H9 (cell line): ENCODE measurements at regions not wholly inside any gene's neighbourhood (a gene's known extent, or its start where the extent isn't known, plus 50 kb on each side); places are given as distances from the start of the nearest gene placed in this dataset.

Source experiments
- DNase-seq: peaks from one replicate; pipeline ENCODE4 v3.0.0-alpha.2; 2017
- H2AFZ ChIP-seq: one replicate; pipeline ENCODE4 v1.6.1; 2013; ENCODE audit warnings: mild to moderate bottlenecking, low read length, control low read depth, moderate library complexity
- H2AK5ac ChIP-seq: 2 replicates; pipeline ENCODE4 v1.6.1; 2013; ENCODE audit warnings: low read length, control low read depth, mixed read lengths; ENCODE audit not compliant: insufficient read length
- H2BK120ac ChIP-seq: one replicate; pipeline ENCODE4 v1.6.1; 2013; ENCODE audit warnings: low read depth, mild to moderate bottlenecking, low read length, control low read depth, inconsistent platforms; ENCODE audit not compliant: poor library complexity, severe bottlenecking
- H2BK12ac ChIP-seq: 2 replicates; pipeline ENCODE4 v1.6.1; 2013; ENCODE audit warnings: low read length, control low read depth, mixed read lengths, low read depth; ENCODE audit not compliant: insufficient read length
- H2BK15ac ChIP-seq: 2 replicates; pipeline ENCODE4 v1.6.1; 2013; ENCODE audit warnings: low read depth, low read length, control low read depth
- H2BK20ac ChIP-seq: one replicate; pipeline ENCODE4 v1.6.1; 2013; ENCODE audit warnings: low read depth, mild to moderate bottlenecking, low read length, control low read depth, inconsistent platforms; ENCODE audit not compliant: poor library complexity, severe bottlenecking
- H2BK5ac ChIP-seq: 2 replicates; pipeline ENCODE4 v1.6.1; 2013; ENCODE audit warnings: low read length, control low read depth, mixed read lengths; ENCODE audit not compliant: insufficient read length
- H3K14ac ChIP-seq: 2 replicates; pipeline ENCODE4 v1.6.1; 2013; ENCODE audit warnings: low read length, control low read depth; ENCODE audit not compliant: insufficient read depth
- H3K18ac ChIP-seq: 2 replicates; pipeline ENCODE4 v1.6.1; 2013; ENCODE audit warnings: low read depth, mild to moderate bottlenecking, mixed read lengths, low read length, control low read depth; ENCODE audit not compliant: insufficient read length
- H3K23ac ChIP-seq: 2 replicates; pipeline ENCODE4 v1.6.1; 2013; ENCODE audit warnings: low read length, control low read depth, mixed read lengths, low read depth; ENCODE audit not compliant: insufficient read length
- H3K23me2 ChIP-seq: 2 replicates; pipeline ENCODE4 v1.6.1; 2013; ENCODE audit warnings: low read depth, mild to moderate bottlenecking, mixed read lengths, low read length, control low read depth; ENCODE audit not compliant: insufficient read length, poor library complexity, severe bottlenecking
- H3K27ac ChIP-seq: 2 replicates; pipeline ENCODE4 v1.5.1; 2013; ENCODE audit warnings: low read length, control low read depth, mixed read lengths, low read depth; ENCODE audit not compliant: insufficient read length
- H3K27me3 ChIP-seq: 2 replicates; pipeline ENCODE4 v1.6.1; 2013; ENCODE audit warnings: low read length, control low read depth, inconsistent platforms; ENCODE audit not compliant: insufficient read depth
- H3K4ac ChIP-seq: 2 replicates; pipeline ENCODE4 v1.6.1; 2013; ENCODE audit warnings: low read depth, mild to moderate bottlenecking, control low read depth, inconsistent platforms, low read length, moderate library complexity
- H3K4me1 ChIP-seq: 2 replicates; pipeline ENCODE4 v1.6.1; 2013; ENCODE audit warnings: low read length, control low read depth, inconsistent platforms; ENCODE audit not compliant: insufficient read depth
- H3K4me2 ChIP-seq: 2 replicates; pipeline ENCODE4 v1.6.1; 2013; ENCODE audit warnings: low read length, control low read depth, mixed read lengths; ENCODE audit not compliant: insufficient read length, insufficient read depth
- H3K56ac ChIP-seq: 2 replicates; pipeline ENCODE4 v1.6.1; 2013; ENCODE audit warnings: low read depth, mild to moderate bottlenecking, mixed read lengths, low read length, control low read depth; ENCODE audit not compliant: insufficient read length
- H3K79me1 ChIP-seq: 2 replicates; pipeline ENCODE4 v1.6.1; 2013; ENCODE audit warnings: low read depth, mild to moderate bottlenecking, moderate library complexity, low read length, control low read depth, inconsistent platforms; ENCODE audit not compliant: insufficient read depth, poor library complexity, severe bottlenecking
- H3K79me2 ChIP-seq: 2 replicates; pipeline ENCODE4 v1.6.1; 2013; ENCODE audit warnings: low read length, control low read depth, inconsistent platforms; ENCODE audit not compliant: insufficient read depth
- H3K9ac ChIP-seq: 2 replicates; pipeline ENCODE4 v1.6.1; 2013; ENCODE audit warnings: low read length, control low read depth, mixed read lengths; ENCODE audit not compliant: insufficient read length; ENCODE audit errors: extremely low read depth
- H3K9me3 ChIP-seq: one replicate; pipeline ENCODE4 v1.6.1; 2013; ENCODE audit warnings: low read depth, low read length, inconsistent platforms; ENCODE audit not compliant: control insufficient read depth
- H3T11ph ChIP-seq: one replicate; pipeline ENCODE4 v1.6.1; 2013; ENCODE audit warnings: mild to moderate bottlenecking, low read length, control low read depth, inconsistent platforms
- H4K20me1 ChIP-seq: one replicate; pipeline ENCODE4 v1.6.1; 2013; ENCODE audit not compliant: control insufficient read depth, insufficient read length, insufficient read depth
- H4K5ac ChIP-seq: 2 replicates; pipeline ENCODE4 v1.6.1; 2013; ENCODE audit warnings: low read depth, mild to moderate bottlenecking, mixed read lengths, low read length, control low read depth; ENCODE audit not compliant: insufficient read length
- H4K8ac ChIP-seq: replicated peaks from 2 replicates; pipeline ENCODE4 v1.6.1; 2013; ENCODE audit warnings: low read length, control low read depth, mixed read lengths, low read depth; ENCODE audit not compliant: insufficient read length
- H4K91ac ChIP-seq: 2 replicates; pipeline ENCODE4 v1.6.1; 2013; ENCODE audit warnings: low read depth, mild to moderate bottlenecking, moderate library complexity, mixed read lengths, low read length, control low read depth; ENCODE audit not compliant: insufficient read length
- H3K27ac Mint-ChIP-seq, 3 experiments: 2 replicates in 2 of 3; 3 replicates in 1 of 3; pipeline ENCODE4 v1.8.0; 2020 to 2021; ENCODE audit warnings: mixed read lengths in 3 of 3, mild to moderate bottlenecking in 1 of 3, moderate library complexity in 1 of 3
- H3K27me3 Mint-ChIP-seq: 2 replicates; pipeline ENCODE4 v1.8.0; 2021; ENCODE audit warnings: low read depth, mild to moderate bottlenecking, moderate library complexity, mixed read lengths
- H3K36me3 Mint-ChIP-seq, 3 experiments: 2 replicates in 2 of 3; 3 replicates in 1 of 3; pipeline ENCODE4 v1.8.0; 2020 to 2021; ENCODE audit warnings: low read depth in 3 of 3, mixed read lengths in 3 of 3; ENCODE audit not compliant: insufficient read depth in 1 of 3
- H3K4me1 Mint-ChIP-seq, 2 experiments: 2 replicates each; pipeline ENCODE4 v1.8.0; 2020; ENCODE audit warnings: mixed read lengths in 2 of 2
- H3K4me3 Mint-ChIP-seq, 2 experiments: 2 replicates in 1 of 2; 3 replicates in 1 of 2; pipeline ENCODE4 v1.8.0; 2020 to 2021; ENCODE audit warnings: mild to moderate bottlenecking in 2 of 2, mixed read lengths in 2 of 2, moderate library complexity in 1 of 2
- H3K9me3 Mint-ChIP-seq, 2 experiments: 2 replicates in 1 of 2; 3 replicates in 1 of 2; pipeline ENCODE4 v1.8.0; 2020; ENCODE audit warnings: mild to moderate bottlenecking in 2 of 2, mixed read lengths in 2 of 2, moderate library complexity in 1 of 2
- TF ChIP-seq, protein P1 (sequence below): fragments of 200-600 bp; sonication (generic); conservative IDR thresholded peaks from 3 replicates; pipeline ENCODE4 v1.8.0; 2021; ENCODE audit warnings: antibody characterized with exemption, mild to moderate bottlenecking

DNA sequence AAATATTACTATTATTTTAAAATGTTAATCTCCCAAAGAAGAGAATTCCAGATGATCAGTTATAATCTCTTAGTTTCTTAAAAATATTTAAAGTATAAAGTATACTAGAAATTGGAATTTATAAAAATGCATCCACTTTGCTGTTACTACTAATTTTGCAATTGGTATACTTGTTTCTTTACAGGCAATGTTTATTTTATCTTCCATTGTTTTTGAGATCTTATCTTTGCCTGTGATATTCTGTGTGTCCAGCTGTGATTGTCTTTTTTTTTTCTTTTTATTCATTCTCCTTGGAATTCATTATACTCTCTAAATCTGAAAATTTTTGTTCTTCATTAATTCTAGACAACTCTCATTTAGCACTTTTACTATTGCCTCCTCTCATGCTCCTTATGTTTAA is 652.6 kb downstream of the TNS3 start:
- Histone ChIP-seq H3K14ac (no peak overlapping the region), H3K79me1 (no peaks in the 10 kb centered on the region), H4K91ac (no peak overlapping the region), H4K5ac (no peak overlapping the region), H3K79me2 (no peaks in the 10 kb centered on the region), H3K23ac (no peak overlapping the region), H3T11ph (no peak overlapping the region), H2BK20ac (no peak overlapping the region), H2AFZ (no peak overlapping the region), H3K18ac (no peak overlapping the region), H3K23me2 (no peaks in the 10 kb centered on the region), H3K4me1 (no peaks in the 10 kb centered on the region), H2BK5ac (no peak overlapping the region), H2BK120ac (no peak overlapping the region), H3K9ac (no peak overlapping the region), H3K56ac (no peak overlapping the region), H2BK15ac (no peak overlapping the region), H3K4ac (no peak overlapping the region), H2BK12ac (no peak overlapping the region), H3K27ac (no peak overlapping the region), H4K20me1 (no peaks in the 10 kb centered on the region), H3K9me3 (no peaks in the 10 kb centered on the region), H2AK5ac (no peak overlapping the region), H3K27me3 (no peaks in the 10 kb centered on the region), H4K8ac (no peak overlapping the region), H3K4me2 (no peak overlapping the region)
- DNase-seq, result no peak
- no peak overlapping the region for H3K4me3 Mint-ChIP-seq
- H3K27ac Mint-ChIP-seq, result no peak overlapping the region
- peaks cover 9 to 12% of the 10 kb centered on the region in 2 experiments; a peak in 4 of 5 replicates for H3K9me3 Mint-ChIP-seq
- no peaks in the 10 kb centered on the region for H3K27me3 Mint-ChIP-seq
- H3K36me3 Mint-ChIP-seq, result peaks cover 0 to 6% (median 2%) of the 10 kb centered on the region in 3 experiments; a peak in 3 of 7 replicates
- TF ChIP-seq, protein P1, sequence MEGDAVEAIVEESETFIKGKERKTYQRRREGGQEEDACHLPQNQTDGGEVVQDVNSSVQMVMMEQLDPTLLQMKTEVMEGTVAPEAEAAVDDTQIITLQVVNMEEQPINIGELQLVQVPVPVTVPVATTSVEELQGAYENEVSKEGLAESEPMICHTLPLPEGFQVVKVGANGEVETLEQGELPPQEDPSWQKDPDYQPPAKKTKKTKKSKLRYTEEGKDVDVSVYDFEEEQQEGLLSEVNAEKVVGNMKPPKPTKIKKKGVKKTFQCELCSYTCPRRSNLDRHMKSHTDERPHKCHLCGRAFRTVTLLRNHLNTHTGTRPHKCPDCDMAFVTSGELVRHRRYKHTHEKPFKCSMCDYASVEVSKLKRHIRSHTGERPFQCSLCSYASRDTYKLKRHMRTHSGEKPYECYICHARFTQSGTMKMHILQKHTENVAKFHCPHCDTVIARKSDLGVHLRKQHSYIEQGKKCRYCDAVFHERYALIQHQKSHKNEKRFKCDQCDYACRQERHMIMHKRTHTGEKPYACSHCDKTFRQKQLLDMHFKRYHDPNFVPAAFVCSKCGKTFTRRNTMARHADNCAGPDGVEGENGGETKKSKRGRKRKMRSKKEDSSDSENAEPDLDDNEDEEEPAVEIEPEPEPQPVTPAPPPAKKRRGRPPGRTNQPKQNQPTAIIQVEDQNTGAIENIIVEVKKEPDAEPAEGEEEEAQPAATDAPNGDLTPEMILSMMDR, result no peak
- H3K4me1 Mint-ChIP-seq, result no peaks in the 10 kb centered on the region
